HepG2 (cell line): ENCODE measurements at regions not wholly inside any gene's neighbourhood (a gene's known extent, or its start where the extent isn't known, plus 50 kb on each side); places are given as distances from the start of the nearest gene placed in this dataset.

Experiments used
- ATAC-seq: fragments of 200-7000 bp; cut with Tn5 transposase; 3 replicates; pipeline ENCODE4 v1.9.1; 2020; ENCODE audit warnings: mild to moderate bottlenecking, moderate library complexity
- BruUV-seq: library from RNA; stranded (reverse); fragments of 400-500 nt; replicated peaks from 2 replicates; lab custom pipeline; 2021; lab: Mats Ljungman, UMichigan
- CTCF ChIA-PET: fragments of 300-600 bp; formaldehyde crosslinking; extraction: SDS; loops from one replicate; lab custom pipeline; 2021; ENCODE audit warnings: low total read pairs, inconsistent platforms, low intra/inter-chr PET ratio; lab: Yijun Ruan, JAX
- POLR2A ChIA-PET: fragments of 350-600 bp; sonication (Branson Sonifier 250); formaldehyde crosslinking; loops from one replicate; lab custom pipeline; 2020; ENCODE audit warnings: antibody characterized with exemption, inconsistent platforms; lab: Yijun Ruan, JAX
- DNase-seq: peaks from one replicate; pipeline ENCODE4 v3.0.0-alpha.2; 2015; ENCODE audit warnings: low spot score
- FAIRE-seq: peaks from 3 replicates; lab custom pipeline; 2011; peaks lifted over from hg19 to GRCh38; lab: Jason Lieb, UNC
- H2AFZ ChIP-seq: one replicate; pipeline ENCODE4 v1.6.1; 2011; ENCODE audit warnings: low read length, inconsistent platforms
- H3K27ac ChIP-seq: fragments of 300-600 bp; 3 replicates; pipeline ENCODE4 v1.8.0; 2011; ENCODE audit warnings: mixed run types, mild to moderate bottlenecking, mixed read lengths, low read length, inconsistent platforms; ENCODE audit not compliant: insufficient read depth; ENCODE audit errors: extremely low read length
- H3K27me3 ChIP-seq, 2 experiments: fragments of 200-600 bp in 1 of 2; 2 replicates in 1 of 2; 3 replicates in 1 of 2; pipeline versions ENCODE4 v1.6.0 to v1.8.0; 2011; ENCODE audit warnings: low read length in 2 of 2, mild to moderate bottlenecking in 2 of 2, moderate library complexity in 2 of 2, inconsistent platforms in 1 of 2; ENCODE audit not compliant: insufficient read depth in 2 of 2, control insufficient read depth in 1 of 2
- H3K36me3 ChIP-seq, 2 experiments: fragments of 200-600 bp in 1 of 2; replicated peaks in 1 of 2; 2 replicates in 1 of 2; 3 replicates in 1 of 2; pipeline versions ENCODE4 v1.5.1 to v1.8.0; 2011; ENCODE audit warnings: low read length in 2 of 2, inconsistent platforms in 1 of 2; ENCODE audit not compliant: insufficient read depth in 2 of 2, control insufficient read depth in 1 of 2
- H3K4me1 ChIP-seq: 2 replicates; pipeline ENCODE4 v1.5.1; 2012; ENCODE audit warnings: low read length, inconsistent platforms; ENCODE audit not compliant: insufficient read depth
- H3K4me2 ChIP-seq: 2 replicates; pipeline ENCODE4 v1.6.0; 2011; ENCODE audit warnings: low read depth, low read length, inconsistent platforms
- H3K4me3 ChIP-seq, 3 experiments: fragments of 200-600 bp in 1 of 3; sonication (generic), shearing (Covaris generic) in 1 of 3; replicated peaks in 1 of 3; 2 replicates each; pipeline ENCODE4 v1.5.1; 2011 to 2016; ENCODE audit warnings: low read length in 3 of 3, inconsistent platforms in 2 of 3, low read depth in 2 of 3, mild to moderate bottlenecking in 2 of 3, control low read depth in 1 of 3, mixed read lengths in 1 of 3; ENCODE audit not compliant: insufficient read depth in 1 of 3
- H3K79me2 ChIP-seq: one replicate; pipeline ENCODE4 v1.6.1; 2011; ENCODE audit warnings: low read length, inconsistent platforms; ENCODE audit not compliant: insufficient read depth
- H3K9ac ChIP-seq: 2 replicates; pipeline ENCODE4 v1.6.0; 2011; ENCODE audit warnings: mild to moderate bottlenecking, low read depth, low read length, inconsistent platforms; ENCODE audit not compliant: insufficient read depth
- H3K9me3 ChIP-seq: 2 replicates; pipeline ENCODE4 v1.5.1; 2012; ENCODE audit warnings: mild to moderate bottlenecking, low read length
- H4K20me1 ChIP-seq: 2 replicates; pipeline ENCODE4 v1.6.0; 2011; ENCODE audit warnings: inconsistent platforms, mild to moderate bottlenecking, low read length, moderate library complexity; ENCODE audit not compliant: insufficient read depth
- MAF1 ChIP-seq: sonication (generic); formaldehyde crosslinking; IDR thresholded peaks from 2 replicates; pipeline ENCODE4 v1.5.0; 2020; ENCODE audit warnings: missing genetic modification reagents, borderline replicate concordance
- RFX1 ChIP-seq: fragments of 450-650 bp; IDR thresholded peaks from 2 replicates; pipeline ENCODE4 v1.6.1; 2017
- THYN1 ChIP-seq: sonication (generic); formaldehyde crosslinking; IDR thresholded peaks from 2 replicates; pipeline ENCODE4 v1.8.1; 2023; ENCODE audit warnings: low read depth, mild to moderate bottlenecking, moderate library complexity, missing genetic modification reagents, borderline replicate concordance
- ZNF546 ChIP-seq: sonication (generic); formaldehyde crosslinking; conservative IDR thresholded peaks from 2 replicates; pipeline ENCODE4 v1.8.1; 2023; ENCODE audit warnings: mild to moderate bottlenecking, missing genetic modification reagents
- ZNF609 ChIP-seq: sonication (generic); formaldehyde crosslinking; IDR thresholded peaks from 2 replicates; pipeline ENCODE4 v1.4.0; 2020; ENCODE audit warnings: mild to moderate bottlenecking, missing genetic modification reagents, borderline replicate concordance
- WGBS: methylation state at CpG from one replicate; pipeline ENCODE4 v1.1.6; 2017; ENCODE audit warnings: low lambda C conversion rate; 5-methylcytosine and 5-hydroxymethylcytosine counted together
- in situ Hi-C: cut with HindIII; loops from 2 replicates; pipeline ENCODE4 v1.10.0; 2017; ENCODE audit warnings: low pct_unique_long_range_greater_than_20kb; ENCODE audit not compliant: extremely low pct_ligation_motif_present
- intact Hi-C: fragments of 100-400 bp; cut with micrococcal nuclease; formaldehyde crosslinking; loops from one replicate; pipeline ENCODE4 v1.10.0; 2022; ENCODE audit not compliant: unreplicated experiment

- no peaks in the 10 kb centered on the region for H3K9me3 ChIP-seq
- WGBS = 17% methylated on average over 6 of the region's 6 CpGs
- peaks cover 10% of the 10 kb centered on the region; the same call in 1 of the 2 replicates for H3K4me1 ChIP-seq
- ChIA-PET CTCF (no interaction called here), POLR2A (no interaction called here)
- no peak overlapping the region for H3K9ac ChIP-seq
- H3K27me3 ChIP-seq = peaks cover 1 to 5% of the 10 kb centered on the region in 2 experiments; a peak in 2 of 5 replicates
- DNase-seq (no peak), FAIRE-seq (no peak), ATAC-seq (peak; percentile 68)
- intact Hi-C loops = no loop called here
- TF ChIP-seq MAF1 (CRISPR knock-in tag) (no peak), ZNF546 (CRISPR knock-in tag) (no peak), RFX1 (no peak), ZNF609 (CRISPR knock-in tag) (no peak), THYN1 (no peak)
- no peaks in the 10 kb centered on the region for H4K20me1 ChIP-seq
- H3K79me2 ChIP-seq = no peaks in the 10 kb centered on the region
- BruUV-seq = no TSS peak
- H3K36me3 ChIP-seq = no peaks in the 10 kb centered on the region
- H3K4me2 ChIP-seq = no peak overlapping the region
- in situ Hi-C loops = no loop called here
- no peak overlapping the region for H3K4me3 ChIP-seq
- H2AFZ ChIP-seq = no peak overlapping the region
- no peak overlapping the region for H3K27ac ChIP-seq
These were observed 278.0 kb upstream of the ID2 start for GRCh38 chr2:8403876-8404275.
